ENCODE measurements at regions not wholly inside any gene's neighbourhood (a gene's known extent, or its start where the extent isn't known, plus 50 kb on each side); places are given as distances from the start of the nearest gene placed in this dataset.

DNA sequence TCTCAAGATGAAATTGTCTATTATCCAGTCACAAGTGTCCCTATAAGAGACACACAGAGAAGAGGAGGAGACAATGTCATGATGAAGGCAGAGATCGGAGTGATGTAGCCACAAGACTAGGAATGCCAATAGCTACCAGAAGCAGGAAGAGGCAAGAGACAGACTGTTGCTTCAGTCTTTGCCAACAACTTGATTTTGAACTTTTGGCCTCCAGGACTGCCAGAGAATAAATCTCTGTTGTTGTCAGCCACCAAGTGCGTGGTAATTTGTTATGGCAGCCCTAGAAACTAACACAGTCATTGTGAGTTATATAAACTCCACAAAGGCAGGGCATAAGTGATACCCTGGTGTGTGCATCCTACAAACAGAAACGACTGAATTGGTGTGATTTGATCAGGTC is 517.0 kb downstream of the BTBD3 start:
- TF ChIP-seq GATA2 (IDR thresholded peaks at IDR 0.05; ENCODE audit: low read depth, low read length) (no peak), GATA3 (IDR thresholded peaks at IDR 0.05; ENCODE audit: low read depth, low read length) (no peak)

DNA sequence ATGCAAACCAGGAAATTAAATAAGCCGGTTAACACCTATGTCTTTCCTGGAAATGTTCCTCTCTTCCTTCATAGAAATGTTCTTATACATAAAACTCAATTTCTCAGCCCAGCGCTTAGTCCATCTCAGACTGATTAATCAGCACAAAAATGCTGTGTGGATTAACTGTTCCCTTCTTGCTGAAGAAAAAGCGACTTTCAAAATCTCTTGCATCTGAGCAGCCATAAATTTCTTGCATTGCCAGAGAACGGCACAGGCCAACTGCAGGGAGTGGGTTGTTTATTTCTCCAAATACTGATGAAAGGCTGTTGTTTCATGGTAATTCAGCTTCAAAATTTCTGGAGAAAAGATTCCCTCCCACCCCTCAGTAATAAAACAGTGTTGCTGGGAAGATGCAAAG is 517.6 kb downstream of the BTBD3 start:
- no peak for TF ChIP-seq GATA2 (IDR thresholded peaks at IDR 0.05; ENCODE audit: low read depth, low read length)
- no peak for TF ChIP-seq GATA3 (IDR thresholded peaks at IDR 0.05; ENCODE audit: low read depth, low read length)

DNA sequence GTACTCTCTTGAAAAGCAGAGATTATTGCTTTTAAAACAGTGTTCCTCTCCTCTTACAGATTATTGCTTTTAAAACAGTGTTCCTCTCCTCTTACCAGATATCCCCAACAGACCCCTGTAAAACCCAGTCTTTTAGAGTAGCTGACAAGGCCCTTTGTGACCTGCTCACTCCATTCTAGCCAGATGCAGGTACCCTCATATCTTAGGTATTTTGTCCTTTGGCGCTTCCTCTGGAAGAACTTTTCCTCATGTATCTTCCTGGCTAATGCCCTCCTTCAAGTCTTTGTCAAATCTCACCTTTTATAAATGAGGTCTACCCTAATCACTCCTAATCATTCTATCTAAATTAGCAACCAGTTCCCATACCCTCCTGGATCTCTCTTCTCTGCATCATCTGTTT is 536.0 kb downstream of the BTBD3 start:
- TF ChIP-seq GATA3 (IDR thresholded peaks at IDR 0.05; ENCODE audit: low read depth, low read length) (no peak), GATA2 (IDR thresholded peaks at IDR 0.05; ENCODE audit: low read depth, low read length) (no peak)

DNA sequence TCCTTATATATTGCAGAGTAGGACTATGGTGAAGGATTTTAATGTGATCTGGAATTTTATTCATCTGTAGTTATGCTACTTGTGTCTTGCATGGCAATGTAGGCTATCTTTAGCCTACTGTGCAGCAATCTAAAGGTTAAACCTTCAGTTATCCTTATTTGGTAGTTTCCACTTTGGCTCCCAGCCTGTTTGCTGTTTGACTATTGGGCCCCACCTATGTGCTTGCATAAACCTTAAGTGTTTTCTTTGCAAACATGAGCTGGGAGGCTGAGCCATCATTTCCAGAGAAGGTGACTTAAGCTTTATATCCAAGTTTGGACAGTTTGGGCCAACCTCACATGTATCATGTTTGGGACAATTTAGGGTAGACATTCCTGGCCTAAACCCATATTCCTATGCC is 537.5 kb downstream of the BTBD3 start:
- TF ChIP-seq GATA3 (IDR thresholded peaks at IDR 0.05; ENCODE audit: low read depth, low read length) (no peak), GATA2 (IDR thresholded peaks at IDR 0.05; ENCODE audit: low read depth, low read length) (no peak)

DNA sequence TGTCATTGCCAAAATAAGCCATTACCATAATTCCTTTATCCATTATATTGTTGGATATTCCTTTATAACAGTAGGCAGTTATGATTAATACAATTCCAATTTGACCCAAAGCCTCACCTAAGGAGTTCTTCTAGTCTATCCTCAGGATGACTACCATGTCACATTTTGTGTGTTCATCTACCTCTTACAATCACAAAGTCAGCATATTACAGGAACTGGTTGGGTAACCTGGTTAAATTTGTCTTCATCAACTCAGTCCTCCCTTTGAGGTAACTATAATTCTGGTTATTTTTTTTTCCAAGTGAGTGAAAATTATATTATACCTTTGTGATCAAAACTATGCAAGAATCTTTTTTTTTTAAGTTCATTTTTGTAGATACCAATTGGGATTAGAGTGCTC is 540.5 kb downstream of the BTBD3 start:
- TF ChIP-seq GATA2 (IDR thresholded peaks at IDR 0.05; ENCODE audit: low read depth, low read length), result no peak
- no peak for TF ChIP-seq GATA3 (IDR thresholded peaks at IDR 0.05; ENCODE audit: low read depth, low read length)

DNA sequence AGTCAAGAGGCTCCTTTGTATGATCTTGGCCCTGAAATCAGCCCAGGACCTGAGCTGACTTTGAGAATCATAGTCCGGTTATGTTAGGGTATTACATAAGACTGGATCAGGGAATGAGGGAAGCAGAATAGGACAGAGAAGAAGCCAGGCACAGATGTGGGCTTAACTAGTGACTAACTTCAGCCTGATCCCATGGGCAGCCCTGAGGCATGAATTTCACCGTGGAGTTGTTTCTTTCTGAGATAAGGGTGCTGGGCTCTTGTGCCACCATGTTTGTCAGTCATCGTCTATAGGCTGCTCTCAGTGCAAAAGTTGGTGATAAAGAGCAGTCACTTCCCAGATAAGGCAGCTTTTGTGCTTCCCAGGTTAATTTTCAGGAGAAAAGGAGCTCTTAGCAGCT is 544.7 kb upstream of the SPTLC3 start:
- TF ChIP-seq GATA2 (IDR thresholded peaks at IDR 0.05; ENCODE audit: low read depth, low read length) (no peak), GATA3 (IDR thresholded peaks at IDR 0.05; ENCODE audit: low read depth, low read length) (no peak)

DNA sequence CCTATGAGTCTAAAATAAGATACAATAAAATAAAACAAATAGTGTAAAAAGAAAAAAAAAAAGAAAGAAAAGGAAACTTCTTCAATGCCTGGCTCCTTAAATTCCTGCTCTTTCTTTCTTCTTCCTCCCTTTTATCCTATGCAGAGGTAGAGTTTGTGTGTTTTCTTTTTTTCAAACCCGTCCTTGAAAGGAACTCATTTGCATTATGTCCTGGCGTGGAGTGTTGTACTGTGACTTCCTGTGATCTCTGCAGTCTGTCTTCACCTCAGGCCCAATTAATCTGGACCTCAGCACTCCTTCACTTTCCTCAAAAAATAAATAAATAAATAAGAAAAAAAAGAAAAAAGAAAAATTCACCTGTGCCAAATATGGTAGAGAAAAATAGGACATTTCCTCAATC is 541.9 kb upstream of the SPTLC3 start:
- TF ChIP-seq GATA2 (IDR thresholded peaks at IDR 0.05; ENCODE audit: low read depth, low read length) (no peak), GATA3 (IDR thresholded peaks at IDR 0.05; ENCODE audit: low read depth, low read length) (no peak)

DNA sequence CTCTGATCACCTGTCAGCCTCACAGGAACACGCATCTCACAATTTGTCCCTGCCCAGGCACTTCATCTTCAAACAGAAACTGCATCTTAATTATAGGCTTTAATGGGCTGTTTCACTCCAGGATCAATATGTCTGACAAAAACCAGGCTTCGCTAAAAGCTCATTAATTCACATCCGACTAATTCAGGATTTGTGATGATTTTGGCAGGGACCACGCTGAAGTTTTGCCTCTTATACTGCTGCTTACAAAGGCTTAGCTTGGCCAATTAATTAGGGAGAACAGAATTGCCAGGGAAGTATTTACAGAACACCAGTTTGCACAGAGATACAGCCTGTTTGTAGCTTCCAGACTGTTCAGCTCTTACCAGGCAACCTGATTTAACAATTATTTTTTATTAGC is 541.0 kb upstream of the SPTLC3 start:
- TF ChIP-seq GATA2 (IDR thresholded peaks at IDR 0.05; ENCODE audit: low read depth, low read length) (no peak), GATA3 (IDR thresholded peaks at IDR 0.05; ENCODE audit: low read depth, low read length) (no peak)

DNA sequence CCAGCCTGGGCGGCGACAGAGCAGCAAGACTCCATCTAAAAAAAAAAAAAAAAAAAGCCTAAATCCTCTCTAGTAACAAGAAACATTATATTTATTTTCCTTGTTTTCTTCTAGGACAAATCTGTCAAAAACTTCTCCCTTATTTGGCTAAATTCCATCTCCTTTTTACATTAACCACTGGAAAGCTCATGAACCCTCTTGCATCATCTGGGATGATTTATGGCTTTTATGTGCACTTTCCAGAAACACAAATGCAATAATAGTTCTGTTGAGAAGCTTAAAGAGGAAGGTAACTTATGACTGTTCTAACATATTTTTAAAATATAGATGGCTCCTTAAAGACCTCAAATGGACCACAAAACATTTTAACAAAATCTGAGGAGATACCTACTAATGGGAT is 526.1 kb upstream of the SPTLC3 start:
- TF ChIP-seq GATA3 (IDR thresholded peaks at IDR 0.05; ENCODE audit: low read depth, low read length) (no peak), GATA2 (IDR thresholded peaks at IDR 0.05; ENCODE audit: low read depth, low read length) (no peak)

DNA sequence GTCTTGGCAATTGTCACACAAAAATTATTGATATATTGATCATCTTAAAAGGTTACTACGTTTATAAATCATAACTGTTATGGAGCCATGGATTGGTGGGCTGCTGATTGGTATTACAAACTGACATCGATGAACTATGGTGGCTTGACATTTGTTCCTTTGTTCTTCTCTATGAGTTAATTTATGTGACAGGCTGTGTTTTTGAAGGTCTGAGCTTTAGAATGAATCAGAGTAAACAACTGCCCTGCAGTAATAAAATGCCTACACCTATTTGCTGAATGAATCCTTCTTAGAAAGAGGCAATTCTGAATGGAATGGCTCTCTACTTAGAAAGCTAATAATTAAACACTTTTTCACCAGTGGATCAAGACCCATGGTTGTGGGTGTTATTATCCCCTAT is 506.3 kb upstream of the SPTLC3 start:
- TF ChIP-seq GATA3 (IDR thresholded peaks at IDR 0.05; ENCODE audit: low read depth, low read length) (no peak), GATA2 (IDR thresholded peaks at IDR 0.05; ENCODE audit: low read depth, low read length) (no peak)

DNA sequence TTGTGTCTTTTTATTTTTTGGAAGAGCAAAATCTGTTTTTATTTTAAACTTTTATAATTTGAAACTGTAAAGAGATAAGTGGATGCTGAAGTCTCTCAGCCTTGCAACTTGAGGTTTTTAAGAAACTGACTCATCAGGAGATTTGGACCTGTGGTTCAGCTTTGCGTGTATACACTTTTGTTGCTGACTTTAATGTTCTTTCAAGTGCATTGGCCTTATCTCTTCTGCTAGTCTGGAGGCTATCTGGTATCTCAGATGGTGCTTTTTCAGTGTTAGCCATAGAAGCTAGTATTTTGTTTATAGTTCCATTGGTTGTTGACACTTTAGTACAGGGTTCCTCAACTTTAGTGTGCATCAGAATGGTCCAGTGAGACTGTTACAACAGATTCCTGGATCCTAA is 504.0 kb upstream of the SPTLC3 start:
- TF ChIP-seq GATA3 (IDR thresholded peaks at IDR 0.05; ENCODE audit: low read depth, low read length), result no peak
- no peak for TF ChIP-seq GATA2 (IDR thresholded peaks at IDR 0.05; ENCODE audit: low read depth, low read length)

DNA sequence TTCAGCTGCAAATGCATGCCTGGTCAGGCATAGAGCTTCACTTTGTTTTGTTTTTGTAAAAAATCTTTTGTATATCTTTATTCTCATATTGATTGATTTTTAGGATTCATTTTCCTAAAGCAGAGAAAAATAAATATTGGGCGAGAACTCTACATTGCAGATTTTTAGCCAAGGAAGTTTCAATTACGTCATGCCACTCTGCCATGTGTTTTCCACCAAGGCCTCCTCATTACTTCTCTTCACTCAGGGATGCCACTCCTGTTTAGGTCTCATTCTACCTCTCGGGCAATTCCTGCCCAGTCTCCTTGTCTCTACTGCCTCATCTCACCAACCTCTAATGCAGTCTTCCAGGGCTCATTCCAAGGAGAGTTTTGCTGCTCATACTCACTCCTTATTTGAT is 497.3 kb upstream of the SPTLC3 start:
- TF ChIP-seq GATA2 (IDR thresholded peaks at IDR 0.05; ENCODE audit: low read depth, low read length), result no peak

DNA sequence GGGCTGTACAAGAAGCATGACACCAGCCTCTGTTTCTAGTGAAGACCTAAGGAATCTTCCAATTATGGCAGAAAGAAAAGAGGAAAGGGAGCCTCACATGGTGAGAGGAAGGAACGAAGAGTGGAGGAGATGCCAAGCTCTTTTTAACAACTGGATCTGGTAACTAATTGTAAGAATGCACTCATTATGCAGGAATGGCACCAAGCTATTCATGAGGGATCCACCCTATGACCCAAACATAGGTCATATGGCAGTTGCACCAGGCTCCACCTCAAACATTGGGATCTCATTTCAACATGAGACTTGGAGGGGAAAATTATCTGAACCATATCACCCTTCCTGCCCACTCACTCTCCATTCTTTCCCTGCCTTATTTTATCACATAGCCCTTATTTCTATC is 496.0 kb upstream of the SPTLC3 start:
- no peak for TF ChIP-seq GATA2 (IDR thresholded peaks at IDR 0.05; ENCODE audit: low read depth, low read length)
- no peak for TF ChIP-seq GATA3 (IDR thresholded peaks at IDR 0.05; ENCODE audit: low read depth, low read length)

DNA sequence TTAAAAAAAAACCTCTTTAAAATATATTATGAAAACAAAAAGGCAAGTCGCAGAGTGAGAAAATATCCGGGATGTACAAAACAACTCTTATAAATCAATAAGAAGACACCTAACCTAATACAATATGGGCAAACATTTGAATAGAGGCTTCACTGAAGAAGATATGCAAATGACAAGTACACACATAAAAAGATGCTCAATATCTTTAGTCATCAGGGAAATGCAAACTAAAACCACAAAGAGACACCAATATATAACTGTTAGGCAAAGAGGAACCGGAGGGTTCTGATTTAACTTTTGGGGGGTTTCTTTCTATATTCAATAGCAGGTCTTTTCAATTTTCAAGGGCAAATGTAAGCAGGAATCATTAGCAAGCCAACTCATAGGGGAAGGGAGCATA is 480.7 kb upstream of the SPTLC3 start:
- TF ChIP-seq GATA2 (IDR thresholded peaks at IDR 0.05; ENCODE audit: low read depth, low read length), result no peak
- no peak for TF ChIP-seq GATA3 (IDR thresholded peaks at IDR 0.05; ENCODE audit: low read depth, low read length)

DNA sequence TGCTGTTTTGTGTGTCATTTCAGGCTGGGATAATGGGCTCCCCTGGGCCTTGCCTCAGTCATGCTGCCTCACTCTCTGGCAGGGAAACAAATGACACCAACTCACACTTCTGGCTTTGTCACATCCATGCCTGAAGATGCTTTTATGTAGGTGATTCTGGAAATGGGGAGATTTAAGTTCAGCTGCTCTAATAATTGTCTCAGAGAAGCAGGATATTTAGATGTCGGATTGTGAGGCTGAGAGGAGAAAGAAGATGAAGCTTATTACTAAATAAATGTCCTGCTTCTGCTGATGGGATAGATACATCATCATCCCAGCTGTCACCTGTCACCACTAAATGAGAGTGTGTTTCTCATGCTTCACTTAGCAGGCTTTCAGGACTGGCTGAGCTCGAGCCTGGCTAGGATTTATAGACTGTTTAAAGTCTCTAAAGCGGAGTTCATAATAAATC is 480.2 kb upstream of the SPTLC3 start:
- TF ChIP-seq GATA3 (IDR thresholded peaks at IDR 0.05; ENCODE audit: low read depth, low read length) (no peak), GATA2 (IDR thresholded peaks at IDR 0.05; ENCODE audit: low read depth, low read length) (no peak)

DNA sequence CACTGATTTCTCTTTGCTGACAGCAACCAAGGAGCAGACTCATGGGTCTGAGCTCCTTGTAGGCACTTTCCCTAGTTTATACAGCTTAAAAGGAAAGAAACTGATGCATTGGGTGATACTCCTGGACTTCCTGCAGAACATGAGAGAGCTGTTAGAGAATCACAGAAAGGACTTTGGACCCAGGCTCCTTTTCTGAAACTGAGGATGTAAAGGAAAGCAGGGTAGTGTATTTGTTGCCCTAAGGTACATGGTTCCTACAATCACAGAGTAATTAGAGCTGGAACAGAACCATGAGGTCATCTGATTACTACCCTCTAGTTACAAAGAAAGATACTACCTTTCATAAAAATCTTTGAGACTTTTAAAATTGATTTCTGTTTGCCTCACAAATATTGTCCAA is 477.1 kb upstream of the SPTLC3 start:
- TF ChIP-seq GATA3 (IDR thresholded peaks at IDR 0.05; ENCODE audit: low read depth, low read length) (no peak), GATA2 (IDR thresholded peaks at IDR 0.05; ENCODE audit: low read depth, low read length) (no peak)

Measured in SH-SY5Y (cell line).